B cell (primary cell): ENCODE measurements at regions not wholly inside any gene's neighbourhood (a gene's known extent, or its start where the extent isn't known, plus 50 kb on each side); places are given as distances from the start of the nearest gene placed in this dataset.

Source experiments
- ATAC-seq: fragments of 200-7000 bp; cut with Tn5 transposase; one replicate; pipeline ENCODE4 v1.10.0; 2021; ENCODE audit warnings: low read depth, mild to moderate bottlenecking, moderate number of reproducible peaks, moderate library complexity
- CTCF ChIA-PET: fragments of 350-600 bp; sonication (Branson Sonifier 250); formaldehyde crosslinking; loops from one replicate; lab custom pipeline; 2021; ENCODE audit warnings: antibody characterized with exemption, inconsistent platforms; lab: Charles Lee
- POLR2A ChIA-PET: fragments of 350-600 bp; sonication (Branson Sonifier 250); formaldehyde crosslinking; loops from one replicate; lab custom pipeline; 2021; ENCODE audit warnings: antibody characterized with exemption; lab: Charles Lee
- DNase-seq: peaks from one replicate; pipeline ENCODE4 v3.0.0; 2013
- H2AFZ ChIP-seq: 2 replicates; pipeline ENCODE4 v1.6.1; 2012; ENCODE audit warnings: mild to moderate bottlenecking, low read depth, low read length; ENCODE audit not compliant: insufficient read depth, poor library complexity, severe bottlenecking
- H3K27ac ChIP-seq, 2 donors: 1 replicate in 1 of 2; 2 replicates in 1 of 2; pipeline ENCODE4 v1.5.1; 2012 to 2013; ENCODE audit warnings: low read length in 2 of 2, mild to moderate bottlenecking in 2 of 2, moderate library complexity in 1 of 2
- H3K27me3 ChIP-seq, 4 experiments: fragments of 200-600 bp in 1 of 4; sonication (generic) in 1 of 4; replicated peaks in 1 of 4; 1 replicate in 2 of 4; 2 replicates in 2 of 4; pipeline versions ENCODE4 v1.6.1 to v1.7.0; 2013 to 2016; ENCODE audit warnings: low read length in 3 of 4, mild to moderate bottlenecking in 2 of 4, mixed read lengths in 1 of 4, moderate library complexity in 1 of 4; ENCODE audit not compliant: insufficient read depth in 4 of 4, control insufficient read depth in 3 of 4; ENCODE audit errors: control extremely low read depth in 1 of 4
- H3K36me3 ChIP-seq, 2 experiments: replicated peaks in 1 of 2; 1 replicate in 1 of 2; 2 replicates in 1 of 2; pipeline versions ENCODE4 v1.6.1 to v1.7.1; 2013; ENCODE audit warnings: low read length in 1 of 2; ENCODE audit not compliant: insufficient read depth in 2 of 2, control insufficient read depth in 1 of 2; ENCODE audit errors: control extremely low read depth in 1 of 2, extremely low read depth in 1 of 2
- H3K4me1 ChIP-seq, 2 donors: fragments of 200-600 bp in 1 of 2; sonication (generic) in 1 of 2; 1 replicate in 1 of 2; 2 replicates in 1 of 2; pipeline versions ENCODE4 v1.5.1 to v1.6.1; 2013 to 2017; ENCODE audit warnings: low read length in 2 of 2; ENCODE audit not compliant: control insufficient read depth in 2 of 2, insufficient read depth in 2 of 2
- H3K4me2 ChIP-seq: replicated peaks from 2 replicates; pipeline ENCODE3; 2012; ENCODE audit warnings: mild to moderate bottlenecking, low read depth, low read length; ENCODE audit not compliant: poor library complexity, severe bottlenecking
- H3K4me3 ChIP-seq, 5 experiments: fragments of 200-600 bp in 1 of 5; sonication (generic) in 1 of 5; 1 replicate in 3 of 5; 2 replicates in 2 of 5; pipeline versions ENCODE4 v1.5.1 to v1.7.0; 2011 to 2016; ENCODE audit warnings: low read length in 4 of 5, mild to moderate bottlenecking in 4 of 5, low read depth in 2 of 5, control low read depth in 1 of 5, moderate library complexity in 1 of 5; ENCODE audit not compliant: insufficient read depth in 1 of 5; ENCODE audit errors: control extremely low read depth in 1 of 5, extremely low read depth in 1 of 5
- H3K79me2 ChIP-seq: fragments of 200-600 bp; sonication (generic); one replicate; pipeline ENCODE4 v1.6.0; 2016; ENCODE audit warnings: low read length; ENCODE audit not compliant: control insufficient read depth, insufficient read depth
- H3K9ac ChIP-seq: fragments of 200-600 bp; sonication (generic); 2 replicates; pipeline ENCODE4 v1.6.1; 2017; ENCODE audit warnings: mild to moderate bottlenecking, low read length, moderate library complexity
- H3K9me3 ChIP-seq, 3 donors: one replicate each; pipeline versions ENCODE4 v1.6.1 to v1.7.1; 2013; ENCODE audit warnings: low read length in 2 of 3; ENCODE audit not compliant: control insufficient read depth in 2 of 3, insufficient read depth in 1 of 3; ENCODE audit errors: control extremely low read depth in 1 of 3
- H4K20me1 ChIP-seq: 2 replicates; pipeline ENCODE4 v1.6.0; 2012; ENCODE audit warnings: mild to moderate bottlenecking, low read length; ENCODE audit not compliant: insufficient read depth, control insufficient read depth, poor library complexity, severe bottlenecking
- H3K27ac Mint-ChIP-seq: one replicate; pipeline ENCODE4 v1.8.0; 2021; ENCODE audit warnings: mixed read lengths
- H3K27me3 Mint-ChIP-seq: one replicate; pipeline ENCODE4 v1.8.0; 2021; ENCODE audit warnings: mixed read lengths
- H3K4me1 Mint-ChIP-seq: one replicate; pipeline ENCODE4 v1.8.0; 2021; ENCODE audit warnings: mixed read lengths
- H3K4me3 Mint-ChIP-seq: one replicate; pipeline ENCODE4 v1.8.0; 2021; ENCODE audit warnings: mixed read lengths
- H3K9me3 Mint-ChIP-seq: one replicate; pipeline ENCODE4 v1.8.0; 2022; ENCODE audit warnings: mixed read lengths; ENCODE audit not compliant: insufficient read depth
- CTCF ChIP-seq: fragments of 200-600 bp; IDR thresholded peaks from one replicate; pipeline ENCODE4 v1.8.0; 2022; ENCODE audit warnings: antibody characterized with exemption, mild to moderate bottlenecking
- EZH2 ChIP-seq: IDR thresholded peaks from 2 replicates; pipeline ENCODE4 v1.6.1; 2012; ENCODE audit warnings: borderline replicate concordance, low read depth, mild to moderate bottlenecking, moderate library complexity, low read length; ENCODE audit not compliant: insufficient read depth, poor library complexity, severe bottlenecking
- whole genome bisulfite sequencing: methylation state at CpG from one replicate; pipeline ENCODE4 v1.1.5; 2013; ENCODE audit warnings: missing lambda C conversion rate; ENCODE audit not compliant: insufficient coverage; 5-methylcytosine and 5-hydroxymethylcytosine counted together
- intact Hi-C: fragments of 100-400 bp; cut with micrococcal nuclease; formaldehyde crosslinking; loops from one replicate; pipeline ENCODE4 v1.10.0; 2022

- Mint-ChIP-seq H3K27ac (no peak overlapping the region), H3K4me1 (no peaks in the 10 kb centered on the region), H3K4me3 (no peak overlapping the region), H3K9me3 (peaks cover 2% of the 10 kb centered on the region), H3K27me3 (no peaks in the 10 kb centered on the region)
- Histone ChIP-seq H3K4me2 (no peak overlapping the region), H3K4me1 (no peaks in the 10 kb centered on the region), H4K20me1 (no peaks in the 10 kb centered on the region), H3K9ac (no peak overlapping the region), H3K79me2 (no peaks in the 10 kb centered on the region), H3K9me3 (no peaks in the 10 kb centered on the region), H3K27ac (no peak overlapping the region), H3K36me3 (no peaks in the 10 kb centered on the region), H3K27me3 (no peaks in the 10 kb centered on the region), H3K4me3 (no peak overlapping the region), H2AFZ (no peak overlapping the region)
- TF ChIP-seq EZH2: no peak
- intact Hi-C loops: no loop called here
- DNase-seq (no peak), ATAC-seq (no peak)
- CTCF ChIA-PET: no interaction called here
- WGBS: no CpG with 5 or more reads among the region's 3 CpGs
- POLR2A ChIA-PET: no interaction called here
Measured at GRCh38 chr1:118717893-118718292, 270.2 kb downstream of the TBX15 start.

- H3K27me3 ChIP-seq: no peaks in the 10 kb centered on the region
- no peaks in the 10 kb centered on the region for H3K36me3 ChIP-seq
- Mint-ChIP-seq H3K9me3 (peaks cover 2% of the 10 kb centered on the region), H3K27ac (no peak overlapping the region), H3K4me3 (no peak overlapping the region), H3K4me1 (no peaks in the 10 kb centered on the region), H3K27me3 (no peaks in the 10 kb centered on the region)
- ChIA-PET POLR2A (no interaction called here), CTCF (no interaction called here)
- no peak overlapping the region for H3K4me3 ChIP-seq
- H3K79me2 ChIP-seq: no peaks in the 10 kb centered on the region
- intact Hi-C loops: no loop called here
- no peaks in the 10 kb centered on the region for H4K20me1 ChIP-seq
- TF ChIP-seq CTCF: no peak
- no peak overlapping the region for H3K27ac ChIP-seq
- ATAC-seq (no peak), DNase-seq (no peak)
- H3K4me1 ChIP-seq: no peaks in the 10 kb centered on the region
- H2AFZ ChIP-seq: no peak overlapping the region
- no peaks in the 10 kb centered on the region for H3K9me3 ChIP-seq
- WGBS: no CpG with 5 or more reads among the region's 1 CpG
- H3K4me2 ChIP-seq: no peak overlapping the region
- H3K9ac ChIP-seq: no peak overlapping the region
Measured at GRCh38 chr1:118716775-118717174, 271.4 kb downstream of the TBX15 start.
